ENCODE measurements at regions not wholly inside any gene's neighbourhood (a gene's known extent, or its start where the extent isn't known, plus 50 kb on each side); places are given as distances from the start of the nearest gene placed in this dataset. TPM values are rescaled to one million over a fixed set of nuclear protein-coding genes. Genes with fewer than 3 reads are reported as not detected.

DNA sequence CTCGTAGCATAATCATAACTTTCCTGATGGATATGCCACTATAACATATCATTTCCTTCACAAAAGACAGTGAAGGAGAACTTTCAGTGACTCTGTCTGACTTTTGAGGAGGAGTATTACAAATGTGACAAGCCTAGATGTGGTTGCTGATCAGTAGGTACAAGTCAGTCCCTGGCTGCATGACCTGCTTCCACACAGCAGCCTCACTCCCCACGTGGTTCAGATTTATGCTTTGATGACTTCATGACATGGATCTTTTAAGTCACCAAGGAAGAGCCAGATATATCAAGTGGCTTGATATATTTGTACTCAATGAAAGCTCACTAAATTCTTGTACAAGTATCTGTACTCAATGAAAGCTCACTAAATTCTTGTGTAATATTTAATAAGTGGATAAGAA lies 50.9 kb upstream of the MKLN1 start:
- ATAC-seq (ENCODE audit: low read depth): no peak
- Mint-ChIP-seq H3K27me3 (no peaks in the 10 kb centered on the region), H3K27ac (no peak overlapping the region), H3K9me3 (ENCODE audit: insufficient read depth) (no peaks in the 10 kb centered on the region), H3K4me1 (no peaks in the 10 kb centered on the region), H3K4me3 (no peak overlapping the region)
- Histone ChIP-seq H4K20me1 (ENCODE audit: control insufficient read depth, insufficient read depth, low read length, poor library complexity, severe bottlenecking) (no peaks in the 10 kb centered on the region), H2AFZ (ENCODE audit: insufficient read depth, low read depth, low read length, poor library complexity, severe bottlenecking) (no peak overlapping the region), H3K4me2 (replicated peaks; ENCODE audit: low read depth, low read length, poor library complexity, severe bottlenecking) (no peak overlapping the region), H3K27me3 (replicated peaks in 1 of 4; ENCODE audit: control extremely low read depth in 1 of 4, control insufficient read depth in 3 of 4, insufficient read depth in 4 of 4, low read length in 3 of 4) (peaks cover 0 to 2% (median 0%) of the 10 kb centered on the region in 4 experiments), H3K4me3 (ENCODE audit: control extremely low read depth in 1 of 5, extremely low read depth in 1 of 5, insufficient read depth in 1 of 5, low read depth in 2 of 5, low read length in 4 of 5) (no peak overlapping the region), H3K27ac (ENCODE audit: low read length in 2 of 2) (no peak overlapping the region), H3K79me2 (ENCODE audit: control insufficient read depth, insufficient read depth, low read length) (no peaks in the 10 kb centered on the region), H3K4me1 (ENCODE audit: control insufficient read depth in 2 of 2, insufficient read depth in 2 of 2, low read length in 2 of 2) (no peaks in the 10 kb centered on the region), H3K36me3 (replicated peaks in 1 of 2; ENCODE audit: control extremely low read depth in 1 of 2, control insufficient read depth in 1 of 2, extremely low read depth in 1 of 2, insufficient read depth in 2 of 2, low read length in 1 of 2) (no peaks in the 10 kb centered on the region), H3K9ac (ENCODE audit: low read length) (no peak overlapping the region), H3K9me3 (ENCODE audit: control extremely low read depth in 1 of 3, control insufficient read depth in 2 of 3, insufficient read depth in 1 of 3, low read length in 2 of 3) (peaks cover 0 to 3% (median 3%) of the 10 kb centered on the region in 3 donors)
- WGBS (ENCODE audit: insufficient coverage): no CpG with 5 or more reads among the region's 2 CpGs
- intact Hi-C loops (cut with micrococcal nuclease): no loop called here
- no peak for DNase-seq
- TF ChIP-seq, protein P1, sequence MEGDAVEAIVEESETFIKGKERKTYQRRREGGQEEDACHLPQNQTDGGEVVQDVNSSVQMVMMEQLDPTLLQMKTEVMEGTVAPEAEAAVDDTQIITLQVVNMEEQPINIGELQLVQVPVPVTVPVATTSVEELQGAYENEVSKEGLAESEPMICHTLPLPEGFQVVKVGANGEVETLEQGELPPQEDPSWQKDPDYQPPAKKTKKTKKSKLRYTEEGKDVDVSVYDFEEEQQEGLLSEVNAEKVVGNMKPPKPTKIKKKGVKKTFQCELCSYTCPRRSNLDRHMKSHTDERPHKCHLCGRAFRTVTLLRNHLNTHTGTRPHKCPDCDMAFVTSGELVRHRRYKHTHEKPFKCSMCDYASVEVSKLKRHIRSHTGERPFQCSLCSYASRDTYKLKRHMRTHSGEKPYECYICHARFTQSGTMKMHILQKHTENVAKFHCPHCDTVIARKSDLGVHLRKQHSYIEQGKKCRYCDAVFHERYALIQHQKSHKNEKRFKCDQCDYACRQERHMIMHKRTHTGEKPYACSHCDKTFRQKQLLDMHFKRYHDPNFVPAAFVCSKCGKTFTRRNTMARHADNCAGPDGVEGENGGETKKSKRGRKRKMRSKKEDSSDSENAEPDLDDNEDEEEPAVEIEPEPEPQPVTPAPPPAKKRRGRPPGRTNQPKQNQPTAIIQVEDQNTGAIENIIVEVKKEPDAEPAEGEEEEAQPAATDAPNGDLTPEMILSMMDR (IDR thresholded peaks at IDR 0.05): no peak
- no peak for TF ChIP-seq EZH2 (IDR thresholded peaks at IDR 0.05; ENCODE audit: borderline replicate concordance, insufficient read depth, low read depth, low read length, poor library complexity, severe bottlenecking)
- POLR2A ChIA-PET: no interaction called here
- CTCF ChIA-PET: no interaction called here

Small RNA genes lying in the stretch of these regions (small RNA-seq; reads per million reads assigned to genes)
- gene AC016831.3 (ENCODE audit: insufficient read length, low read depth, low replicate concordance) (not detected), gene RNU6-1010P (ENCODE audit: insufficient read length, low read depth, low replicate concordance) (not detected)

Measured in B cell (primary cell).